Smooth muscle cell (in vitro differentiated cells): ENCODE measurements at regions not wholly inside any gene's neighbourhood (a gene's known extent, or its start where the extent isn't known, plus 50 kb on each side); places are given as distances from the start of the nearest gene placed in this dataset.

Experiments
- DNase-seq: peaks from one replicate; lab custom pipeline; 2025; ENCODE audit not compliant: unreplicated experiment; lab: John Stamatoyannopoulos, UW
- H2AFZ ChIP-seq: fragments of 200-600 bp; sonication (generic); 2 replicates; pipeline ENCODE4 v1.6.0; 2016; ENCODE audit warnings: antibody characterized with exemption, low read depth, mild to moderate bottlenecking
- H3F3A ChIP-seq: fragments of 200-600 bp; sonication (generic); 2 replicates; pipeline ENCODE4 v1.6.0; 2017; ENCODE audit warnings: antibody characterized with exemption, low read depth
- H3K27ac ChIP-seq: fragments of 200-600 bp; sonication (generic); 2 replicates; pipeline ENCODE4 v1.5.1; 2016; ENCODE audit warnings: low read depth, mild to moderate bottlenecking
- H3K27me3 ChIP-seq: fragments of 200-600 bp; sonication (generic); 2 replicates; pipeline ENCODE4 v1.6.1; 2016; ENCODE audit warnings: low read depth, mild to moderate bottlenecking
- H3K36me3 ChIP-seq: fragments of 200-600 bp; sonication (generic); 2 replicates; pipeline ENCODE4 v1.5.1; 2016; ENCODE audit warnings: low read depth
- H3K4me1 ChIP-seq: fragments of 200-600 bp; sonication (generic); 2 replicates; pipeline ENCODE4 v1.5.1; 2016; ENCODE audit warnings: low read depth
- H3K4me2 ChIP-seq: fragments of 200-600 bp; sonication (generic); 2 replicates; pipeline ENCODE4 v1.6.0; 2016; ENCODE audit warnings: mild to moderate bottlenecking
- H3K4me3 ChIP-seq: fragments of 200-600 bp; sonication (generic); 2 replicates; pipeline ENCODE4 v1.5.1; 2016; ENCODE audit warnings: mild to moderate bottlenecking
- H3K79me2 ChIP-seq: fragments of 200-600 bp; sonication (generic); 2 replicates; pipeline ENCODE4 v1.6.0; 2016; ENCODE audit warnings: low read depth, mild to moderate bottlenecking
- H3K9ac ChIP-seq: fragments of 200-600 bp; sonication (generic); 2 replicates; pipeline ENCODE4 v1.6.0; 2016; ENCODE audit warnings: low read depth
- H3K9me3 ChIP-seq: fragments of 200-600 bp; sonication (generic); replicated peaks from 2 replicates; pipeline ENCODE4 v1.5.1; 2016; ENCODE audit warnings: low read depth
- H4K20me1 ChIP-seq: fragments of 200-600 bp; sonication (generic); 2 replicates; pipeline ENCODE4 v1.6.0; 2016; ENCODE audit warnings: low read depth
- CTCF ChIP-seq: fragments of 200-600 bp; sonication (generic); IDR thresholded peaks from 2 replicates; pipeline ENCODE4 v1.5.1; 2017; ENCODE audit warnings: borderline replicate concordance, mild to moderate bottlenecking, antibody characterized with exemption; ENCODE audit not compliant: insufficient read depth, poor library complexity, severe bottlenecking
- WGBS: methylation state at CpG from one replicate; pipeline ENCODE4 v1.1.7; 2016; ENCODE audit warnings: low lambda C conversion rate; 5-methylcytosine and 5-hydroxymethylcytosine counted together

GRCh38 chr18:28691496-28691840 is 514.5 kb upstream of the CDH2 start:
- DNase-seq: no peak
- no peak overlapping the region for H3K4me3 ChIP-seq
- 63% methylated on average over 1 of the region's 1 CpG for WGBS

DNA sequence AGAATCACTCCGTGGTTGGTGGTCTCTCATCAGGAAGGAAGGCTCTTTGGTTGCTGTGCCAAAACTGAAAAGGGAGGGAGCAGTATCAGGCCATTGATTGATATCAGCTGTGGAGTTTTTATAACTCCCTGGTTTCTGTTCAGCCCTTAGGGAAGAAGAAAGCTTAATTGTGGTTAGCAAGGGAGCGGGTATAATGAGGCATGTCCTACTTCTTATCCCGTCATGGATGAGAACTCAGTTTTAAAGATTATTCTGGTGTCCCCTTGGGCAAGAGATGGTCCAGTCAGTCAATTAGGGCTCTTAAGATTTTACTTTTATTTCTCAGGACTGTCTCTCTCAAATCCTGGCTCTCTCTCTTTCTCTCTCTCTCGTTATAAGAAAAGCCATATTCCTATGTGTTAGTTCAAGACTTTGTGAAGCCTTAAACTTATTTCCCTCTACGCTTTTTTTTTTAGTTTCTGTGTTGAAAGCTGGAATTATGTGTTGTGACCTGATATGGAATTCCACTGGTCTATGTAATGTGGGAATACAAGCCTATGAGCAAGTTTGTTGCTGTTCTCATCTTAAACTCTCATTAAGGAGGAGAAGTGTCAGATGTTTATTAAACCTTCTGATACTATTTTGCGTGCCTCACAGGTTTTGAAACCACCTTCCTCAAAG is 514.0 kb upstream of the CDH2 start:
- WGBS: 61% methylated on average over 6 of the region's 6 CpGs
- DNase-seq: no peak
- H2AFZ ChIP-seq: peak overlapping the region; percentile 26

More at GRCh38 chr18:28691496-28691840, 514.5 kb upstream of the CDH2 start:
- H3K9me3 ChIP-seq: no peaks in the 10 kb centered on the region
- H4K20me1 ChIP-seq: no peaks in the 10 kb centered on the region
- H3K27ac ChIP-seq: peak overlapping the region; percentile 53
- peak overlapping the region; percentile 74 for H3K4me2 ChIP-seq
- no peak overlapping the region for H3K9ac ChIP-seq
- no peaks in the 10 kb centered on the region for H3F3A ChIP-seq
- no peaks in the 10 kb centered on the region for H3K36me3 ChIP-seq
- H3K79me2 ChIP-seq: no peaks in the 10 kb centered on the region
- no peak for TF ChIP-seq CTCF
- no peaks in the 10 kb centered on the region for H3K4me1 ChIP-seq
- no peak overlapping the region for H2AFZ ChIP-seq
- H3K27me3 ChIP-seq: no peaks in the 10 kb centered on the region

GRCh38 chr18:28690100-28690499 is 513.2 kb upstream of the CDH2 start:
- Histone ChIP-seq H3K4me1 (no peaks in the 10 kb centered on the region), H3K36me3 (no peaks in the 10 kb centered on the region), H3K27me3 (no peaks in the 10 kb centered on the region), H3K4me3 (no peak overlapping the region), H3K79me2 (no peaks in the 10 kb centered on the region), H4K20me1 (no peaks in the 10 kb centered on the region), H3K27ac (peak overlapping the region; percentile 41), H3K9me3 (no peaks in the 10 kb centered on the region), H3F3A (no peaks in the 10 kb centered on the region), H2AFZ (peak overlapping the region; percentile 26), H3K4me2 (peak overlapping the region; percentile 74), H3K9ac (no peak overlapping the region)
- 47% methylated on average over 5 of the region's 5 CpGs for WGBS
- no peak for DNase-seq
- no peak for TF ChIP-seq CTCF

More for the DNA sequence above, 514.0 kb upstream of the CDH2 start:
- Histone ChIP-seq H3K79me2 (no peaks in the 10 kb centered on the region), H3K4me1 (no peaks in the 10 kb centered on the region), H3K4me2 (peak overlapping the region; percentile 74), H3K9ac (no peak overlapping the region), H3K36me3 (no peaks in the 10 kb centered on the region), H3K9me3 (no peaks in the 10 kb centered on the region), H3K4me3 (no peak overlapping the region), H3K27me3 (no peaks in the 10 kb centered on the region), H3K27ac (peak overlapping the region; percentile 53), H4K20me1 (no peaks in the 10 kb centered on the region), H3F3A (no peaks in the 10 kb centered on the region)
- no peak for TF ChIP-seq CTCF

DNA sequence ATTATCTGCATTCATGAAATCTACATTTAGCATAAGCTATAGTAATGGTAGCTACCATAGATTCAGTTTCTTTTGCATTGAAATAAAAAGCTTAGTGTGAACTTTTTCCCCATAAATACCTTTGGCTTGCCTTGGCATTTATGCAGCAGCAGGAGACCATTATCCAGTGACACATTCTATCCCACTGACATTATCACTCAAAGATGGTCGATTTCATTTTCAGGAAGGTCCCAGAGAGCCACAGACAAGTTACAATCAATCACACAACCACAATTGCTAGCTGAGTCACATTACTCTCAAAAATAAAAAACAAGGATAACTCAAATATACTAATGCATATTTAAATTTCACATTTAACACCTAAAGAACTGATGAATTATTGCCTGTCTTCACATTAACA is 512.7 kb upstream of the CDH2 start:
- Histone ChIP-seq H3K27ac (peak overlapping the region; percentile 41), H3K4me3 (no peak overlapping the region), H3K36me3 (no peaks in the 10 kb centered on the region), H3K79me2 (no peaks in the 10 kb centered on the region), H3F3A (no peaks in the 10 kb centered on the region), H3K4me2 (no peak overlapping the region), H3K27me3 (no peaks in the 10 kb centered on the region), H4K20me1 (no peaks in the 10 kb centered on the region), H3K9me3 (no peaks in the 10 kb centered on the region), H3K9ac (no peak overlapping the region), H3K4me1 (no peaks in the 10 kb centered on the region), H2AFZ (no peak overlapping the region)
- TF ChIP-seq CTCF: no peak
- 8% methylated on average over 1 of the region's 1 CpG for WGBS
- no peak for DNase-seq
